CD14-positive monocyte (primary cell): ENCODE measurements at regions not wholly inside any gene's neighbourhood (a gene's known extent, or its start where the extent isn't known, plus 50 kb on each side); places are given as distances from the start of the nearest gene placed in this dataset.

ENCODE experiments used
- DNase-seq, 3 donors: peaks; one replicate each; pipeline ENCODE4 v3.0.0-alpha.2; 2011 to 2022
- H2AFZ ChIP-seq: 2 replicates; pipeline ENCODE4 v1.6.0; 2012; ENCODE audit warnings: mild to moderate bottlenecking, low read depth, low read length, inconsistent platforms; ENCODE audit not compliant: insufficient read depth, poor library complexity, severe bottlenecking
- H3K27ac ChIP-seq, 2 donors: 1 replicate in 1 of 2; 2 replicates in 1 of 2; pipeline ENCODE4 v1.5.1; 2012 to 2013; ENCODE audit warnings: low read length in 2 of 2, control low read depth in 1 of 2, inconsistent platforms in 1 of 2, low read depth in 1 of 2, mild to moderate bottlenecking in 1 of 2
- H3K27me3 ChIP-seq, 2 donors: one replicate each; pipeline versions ENCODE4 v1.6.0 to v1.6.1; 2011 to 2013; ENCODE audit warnings: low read length in 2 of 2; ENCODE audit not compliant: control insufficient read depth in 2 of 2, insufficient read depth in 2 of 2
- H3K36me3 ChIP-seq, 2 donors: replicated peaks in 1 of 2; 1 replicate in 1 of 2; 2 replicates in 1 of 2; pipeline versions ENCODE4 v1.5.1 to v1.6.1; 2012 to 2013; ENCODE audit warnings: low read length in 2 of 2, control low read depth in 1 of 2, inconsistent platforms in 1 of 2, mild to moderate bottlenecking in 1 of 2; ENCODE audit not compliant: insufficient read depth in 2 of 2, control insufficient read depth in 1 of 2
- H3K4me1 ChIP-seq, 2 donors: 1 replicate in 1 of 2; 2 replicates in 1 of 2; pipeline versions ENCODE4 v1.5.1 to v1.6.1; 2012 to 2013; ENCODE audit warnings: low read length in 2 of 2, control low read depth in 1 of 2, inconsistent platforms in 1 of 2, mild to moderate bottlenecking in 1 of 2, moderate library complexity in 1 of 2; ENCODE audit not compliant: insufficient read depth in 2 of 2, control insufficient read depth in 1 of 2
- H3K4me2 ChIP-seq: replicated peaks from 2 replicates; pipeline ENCODE3; 2012; ENCODE audit warnings: low read length, moderate library complexity, mild to moderate bottlenecking; ENCODE audit not compliant: poor library complexity, severe bottlenecking; ENCODE audit errors: extremely low read depth
- H3K4me3 ChIP-seq, 3 experiments: fragments of 200-600 bp in 1 of 3; sonication (generic) in 1 of 3; replicated peaks in 1 of 3; 1 replicate in 2 of 3; 2 replicates in 1 of 3; pipeline ENCODE4 v1.5.1; 2011 to 2013; ENCODE audit warnings: low read length in 3 of 3, mild to moderate bottlenecking in 3 of 3, control low read depth in 2 of 3, low read depth in 2 of 3, inconsistent platforms in 1 of 3, moderate library complexity in 1 of 3
- H3K79me2 ChIP-seq: 2 replicates; pipeline ENCODE4 v1.6.0; 2012; ENCODE audit warnings: mild to moderate bottlenecking, control low read depth, inconsistent platforms, low read length, moderate library complexity; ENCODE audit not compliant: insufficient read depth
- H3K9ac ChIP-seq: 2 replicates; pipeline ENCODE4 v1.6.0; 2017; ENCODE audit warnings: low read length, mild to moderate bottlenecking; ENCODE audit not compliant: insufficient read depth, poor library complexity, severe bottlenecking
- H3K9me3 ChIP-seq, 2 donors: replicated peaks in 1 of 2; 1 replicate in 1 of 2; 2 replicates in 1 of 2; pipeline versions ENCODE4 v1.5.1 to v1.6.1; 2012 to 2013; ENCODE audit warnings: low read length in 2 of 2, control low read depth in 1 of 2; ENCODE audit not compliant: control insufficient read depth in 1 of 2, insufficient read depth in 1 of 2
- H4K20me1 ChIP-seq: 2 replicates; pipeline ENCODE4 v1.6.0; 2012; ENCODE audit warnings: mild to moderate bottlenecking, low read length, control low read depth, moderate library complexity; ENCODE audit not compliant: insufficient read depth
- H3K27ac Mint-ChIP-seq, 7 donors: one replicate each; pipeline ENCODE4 v1.8.0; 2020; ENCODE audit warnings: mild to moderate bottlenecking in 7 of 7, mixed read lengths in 7 of 7, moderate library complexity in 6 of 7, inconsistent platforms in 2 of 7
- H3K27me3 Mint-ChIP-seq, 3 donors: one replicate each; pipeline ENCODE4 v1.8.0; 2021 to 2022; ENCODE audit warnings: low read depth in 3 of 3, mild to moderate bottlenecking in 3 of 3, mixed read lengths in 3 of 3, moderate library complexity in 3 of 3, inconsistent platforms in 1 of 3
- H3K36me3 Mint-ChIP-seq, 2 donors: one replicate each; pipeline ENCODE4 v1.8.0; 2020; ENCODE audit warnings: mixed read lengths in 2 of 2, inconsistent platforms in 1 of 2, mild to moderate bottlenecking in 1 of 2
- H3K4me1 Mint-ChIP-seq: one replicate; pipeline ENCODE4 v1.8.0; 2020; ENCODE audit warnings: mild to moderate bottlenecking, mixed read lengths
- H3K4me3 Mint-ChIP-seq, 2 donors: one replicate each; pipeline ENCODE4 v1.8.0; 2020; ENCODE audit warnings: mild to moderate bottlenecking in 2 of 2, mixed read lengths in 2 of 2, moderate library complexity in 1 of 2
- H3K9me3 Mint-ChIP-seq, 7 donors: one replicate each; pipeline ENCODE4 v1.8.0; 2020 to 2022; ENCODE audit warnings: mixed read lengths in 7 of 7, mild to moderate bottlenecking in 6 of 7, moderate library complexity in 6 of 7, inconsistent platforms in 2 of 7
- CTCF ChIP-seq: fragments of 200-600 bp; IDR thresholded peaks from one replicate; pipeline ENCODE4 v1.8.0; 2022; ENCODE audit warnings: antibody characterized with exemption, mild to moderate bottlenecking
- WGBS: methylation state at CpG from one replicate; pipeline ENCODE4 v1.1.5; 2013; ENCODE audit warnings: missing lambda C conversion rate; ENCODE audit not compliant: insufficient coverage; 5-methylcytosine and 5-hydroxymethylcytosine counted together
- intact Hi-C, 2 donors: fragments of 100-400 bp; cut with micrococcal nuclease; formaldehyde crosslinking; loops; one replicate each; pipeline versions ENCODE4 v1.15.0 to v1.15.1; 2023

GRCh38 chr2:173580351-173580750, 225.7 kb downstream of the CDCA7 start:
- peaks cover 0 to 5% (median 2%) of the 10 kb centered on the region in 3 donors for H3K27me3 Mint-ChIP-seq
- Histone ChIP-seq H3K4me3 (no peak overlapping the region), H2AFZ (no peak overlapping the region), H3K9me3 (no peaks in the 10 kb centered on the region), H3K27ac (no peak overlapping the region), H3K79me2 (no peaks in the 10 kb centered on the region), H3K4me1 (no peaks in the 10 kb centered on the region), H3K27me3 (peaks cover 0 to 2% of the 10 kb centered on the region in 2 donors), H3K4me2 (no peak overlapping the region), H3K9ac (no peak overlapping the region), H3K36me3 (no peaks in the 10 kb centered on the region), H4K20me1 (no peaks in the 10 kb centered on the region)
- no CpG with 5 or more reads among the region's 1 CpG for WGBS
- intact Hi-C loops = no loop called here
- H3K4me3 Mint-ChIP-seq = no peak overlapping the region
- H3K4me1 Mint-ChIP-seq = no peaks in the 10 kb centered on the region
- no peaks in the 10 kb centered on the region for H3K36me3 Mint-ChIP-seq
- DNase-seq = no peak
- no peak for TF ChIP-seq CTCF
- peaks cover 0 to 5% (median 0%) of the 10 kb centered on the region in 7 donors for H3K9me3 Mint-ChIP-seq
- no peak overlapping the region for H3K27ac Mint-ChIP-seq

GRCh38 chr2:173580956-173581355, 226.3 kb downstream of the CDCA7 start:
- H3K4me2 ChIP-seq = no peak overlapping the region
- H3K36me3 ChIP-seq = no peaks in the 10 kb centered on the region
- no peak overlapping the region for H3K9ac ChIP-seq
- no peaks in the 10 kb centered on the region for H3K9me3 ChIP-seq
- no peaks in the 10 kb centered on the region for H3K4me1 ChIP-seq
- no peak overlapping the region for H3K4me3 Mint-ChIP-seq
- H3K4me3 ChIP-seq = no peak overlapping the region
- no peaks in the 10 kb centered on the region for H3K36me3 Mint-ChIP-seq
- H3K4me1 Mint-ChIP-seq = no peaks in the 10 kb centered on the region
- no peak overlapping the region for H2AFZ ChIP-seq
- TF ChIP-seq CTCF = no peak
- H3K27ac Mint-ChIP-seq = no peak overlapping the region
- H3K27me3 Mint-ChIP-seq = peaks cover 0 to 5% (median 2%) of the 10 kb centered on the region in 3 donors
- no peak for DNase-seq
- H3K27ac ChIP-seq = no peak overlapping the region
- intact Hi-C loops = no loop called here
- no peaks in the 10 kb centered on the region for H3K9me3 Mint-ChIP-seq
- peaks cover 0 to 2% of the 10 kb centered on the region in 2 donors for H3K27me3 ChIP-seq
- H3K79me2 ChIP-seq = no peaks in the 10 kb centered on the region
- no peaks in the 10 kb centered on the region for H4K20me1 ChIP-seq
